ENCODE measurements at regions not wholly inside any gene's neighbourhood (a gene's known extent, or its start where the extent isn't known, plus 50 kb on each side); places are given as distances from the start of the nearest gene placed in this dataset.

- TF ChIP-seq POLR2A (IDR thresholded peaks at IDR 0.05): no peak
- TF ChIP-seq, protein P1, sequence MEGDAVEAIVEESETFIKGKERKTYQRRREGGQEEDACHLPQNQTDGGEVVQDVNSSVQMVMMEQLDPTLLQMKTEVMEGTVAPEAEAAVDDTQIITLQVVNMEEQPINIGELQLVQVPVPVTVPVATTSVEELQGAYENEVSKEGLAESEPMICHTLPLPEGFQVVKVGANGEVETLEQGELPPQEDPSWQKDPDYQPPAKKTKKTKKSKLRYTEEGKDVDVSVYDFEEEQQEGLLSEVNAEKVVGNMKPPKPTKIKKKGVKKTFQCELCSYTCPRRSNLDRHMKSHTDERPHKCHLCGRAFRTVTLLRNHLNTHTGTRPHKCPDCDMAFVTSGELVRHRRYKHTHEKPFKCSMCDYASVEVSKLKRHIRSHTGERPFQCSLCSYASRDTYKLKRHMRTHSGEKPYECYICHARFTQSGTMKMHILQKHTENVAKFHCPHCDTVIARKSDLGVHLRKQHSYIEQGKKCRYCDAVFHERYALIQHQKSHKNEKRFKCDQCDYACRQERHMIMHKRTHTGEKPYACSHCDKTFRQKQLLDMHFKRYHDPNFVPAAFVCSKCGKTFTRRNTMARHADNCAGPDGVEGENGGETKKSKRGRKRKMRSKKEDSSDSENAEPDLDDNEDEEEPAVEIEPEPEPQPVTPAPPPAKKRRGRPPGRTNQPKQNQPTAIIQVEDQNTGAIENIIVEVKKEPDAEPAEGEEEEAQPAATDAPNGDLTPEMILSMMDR (IDR thresholded peaks at IDR 0.05): no peak
Measured at GRCh38 chr5:136629125-136629792, 263.9 kb upstream of the TRPC7 start.

All from lower leg skin (tissue), 3 donors.